Neuronal stem cell (in vitro differentiated cells): ENCODE measurements at regions not wholly inside any gene's neighbourhood (a gene's known extent, or its start where the extent isn't known, plus 50 kb on each side); places are given as distances from the start of the nearest gene placed in this dataset.

Source experiments
- DNase-seq: peaks from one replicate; pipeline ENCODE4 v3.0.0-alpha.2; 2013; ENCODE audit warnings: low spot score
- H2AFZ ChIP-seq: one replicate; pipeline ENCODE4 v1.6.1; 2013; ENCODE audit warnings: mild to moderate bottlenecking, low read length, inconsistent platforms
- H2AK5ac ChIP-seq: 2 replicates; pipeline ENCODE4 v1.6.1; 2013; ENCODE audit warnings: low read depth, mild to moderate bottlenecking, inconsistent platforms, low read length, moderate library complexity, mixed read lengths
- H2BK120ac ChIP-seq: 2 replicates; pipeline ENCODE4 v1.6.1; 2013; ENCODE audit warnings: low read depth, mild to moderate bottlenecking, inconsistent platforms, low read length, moderate library complexity, mixed read lengths
- H2BK12ac ChIP-seq: one replicate; pipeline ENCODE4 v1.6.1; 2013; ENCODE audit warnings: low read length, inconsistent platforms
- H2BK15ac ChIP-seq: 2 replicates; pipeline ENCODE4 v1.6.1; 2013; ENCODE audit warnings: mild to moderate bottlenecking, low read length, inconsistent platforms, mixed read lengths
- H2BK5ac ChIP-seq: one replicate; pipeline ENCODE4 v1.6.1; 2013; ENCODE audit warnings: inconsistent platforms, mild to moderate bottlenecking, low read length, moderate library complexity
- H3K14ac ChIP-seq: one replicate; pipeline ENCODE4 v1.6.1; 2013; ENCODE audit warnings: low read length, inconsistent platforms
- H3K18ac ChIP-seq: 2 replicates; pipeline ENCODE4 v1.6.1; 2013; ENCODE audit warnings: low read length, inconsistent platforms
- H3K23ac ChIP-seq: 2 replicates; pipeline ENCODE4 v1.6.1; 2013; ENCODE audit warnings: low read depth, mild to moderate bottlenecking, mixed read lengths, low read length, inconsistent platforms; ENCODE audit not compliant: poor library complexity
- H3K27ac ChIP-seq: replicated peaks from 3 replicates; pipeline ENCODE4 v1.5.1; 2013; ENCODE audit warnings: low read length, inconsistent platforms
- H3K27me3 ChIP-seq, 3 experiments: 2 replicates each; pipeline ENCODE4 v1.6.1; 2013; ENCODE audit warnings: low read length in 3 of 3, mild to moderate bottlenecking in 2 of 3, inconsistent platforms in 1 of 3, low read depth in 1 of 3, mixed read lengths in 1 of 3, moderate library complexity in 1 of 3; ENCODE audit not compliant: control insufficient read depth in 3 of 3, insufficient read depth in 3 of 3
- H3K36me3 ChIP-seq, 2 donors: replicated peaks in 1 of 2; 2 replicates each; pipeline ENCODE4 v1.6.1; 2013; ENCODE audit warnings: low read length in 2 of 2; ENCODE audit not compliant: control insufficient read depth in 2 of 2, insufficient read depth in 2 of 2
- H3K4ac ChIP-seq: 2 replicates; pipeline ENCODE4 v1.6.1; 2013; ENCODE audit warnings: inconsistent platforms, mild to moderate bottlenecking, low read length, moderate library complexity
- H3K4me1 ChIP-seq, 2 donors: 1 replicate in 1 of 2; 2 replicates in 1 of 2; pipeline ENCODE4 v1.6.1; 2013; ENCODE audit warnings: low read length in 2 of 2, low read depth in 1 of 2; ENCODE audit not compliant: control insufficient read depth in 2 of 2, insufficient read depth in 1 of 2
- H3K4me2 ChIP-seq: one replicate; pipeline ENCODE4 v1.6.1; 2013; ENCODE audit warnings: mild to moderate bottlenecking, low read length, inconsistent platforms; ENCODE audit not compliant: insufficient read depth, poor library complexity, severe bottlenecking
- H3K4me3 ChIP-seq, 2 donors: 2 replicates each; pipeline ENCODE4 v1.5.1; 2013; ENCODE audit warnings: low read length in 2 of 2, mild to moderate bottlenecking in 2 of 2, inconsistent platforms in 1 of 2, moderate library complexity in 1 of 2
- H3K79me1 ChIP-seq: one replicate; pipeline ENCODE4 v1.6.1; 2013; ENCODE audit warnings: low read depth, mild to moderate bottlenecking, inconsistent platforms, low read length, moderate library complexity
- H3K9ac ChIP-seq: one replicate; pipeline ENCODE4 v1.6.1; 2013; ENCODE audit warnings: mild to moderate bottlenecking, low read depth, low read length, inconsistent platforms; ENCODE audit not compliant: poor library complexity
- H3K9me3 ChIP-seq, 2 donors: replicated peaks in 1 of 2; 2 replicates each; pipeline versions ENCODE3 to v1.6.1; 2013; ENCODE audit warnings: low read length in 2 of 2, mild to moderate bottlenecking in 2 of 2, inconsistent platforms in 1 of 2, low read depth in 1 of 2, mixed read lengths in 1 of 2, moderate library complexity in 1 of 2; ENCODE audit not compliant: control insufficient read depth in 2 of 2, insufficient read depth in 1 of 2
- H4K8ac ChIP-seq: one replicate; pipeline ENCODE4 v1.6.1; 2013; ENCODE audit warnings: low read depth, mild to moderate bottlenecking, inconsistent platforms, low read length, moderate library complexity
- H4K91ac ChIP-seq: one replicate; pipeline ENCODE4 v1.6.1; 2013; ENCODE audit warnings: low read length, low read depth, mild to moderate bottlenecking, inconsistent platforms; ENCODE audit not compliant: poor library complexity
- WGBS, 2 donors: extraction: QIAGEN DNeasy Blood & Tissue Kit; methylation state at CpG; one replicate each; pipeline ENCODE4 v1.1.7; 2013; ENCODE audit warnings: missing lambda C conversion rate in 2 of 2, mixed read lengths in 1 of 2; ENCODE audit not compliant: insufficient read length in 2 of 2, insufficient replicate concordance in 1 of 2; ENCODE audit errors: extremely low coverage in 2 of 2; 5-methylcytosine and 5-hydroxymethylcytosine counted together

DNA sequence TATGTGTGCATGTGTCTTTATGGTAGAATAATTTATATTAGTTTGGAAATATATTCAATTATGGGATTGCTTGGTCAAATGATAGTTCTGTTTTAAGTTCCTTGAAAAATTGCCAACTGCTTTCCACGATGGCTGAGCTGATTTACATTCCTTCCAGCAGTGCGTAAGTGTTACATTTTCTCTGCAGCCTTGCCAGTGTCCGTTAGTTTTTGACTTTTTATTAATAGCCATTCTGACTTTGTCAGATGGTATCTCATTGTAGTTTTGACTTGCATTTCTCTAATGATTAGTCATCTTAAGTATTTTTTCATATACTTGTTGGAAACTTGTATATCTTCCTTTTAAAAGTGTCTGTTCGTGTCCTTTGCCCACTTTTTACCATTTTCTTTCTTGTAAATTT lies 434.2 kb upstream of the POT1 start:
- WGBS, 2 donors: no CpG with 5 or more reads among the region's 4 CpGs
- no peak overlapping the region for H2AFZ ChIP-seq
- H3K4ac ChIP-seq: no peak overlapping the region
- H2BK120ac ChIP-seq: no peak overlapping the region
- no peak overlapping the region for H2BK15ac ChIP-seq
- no peak overlapping the region for H3K27ac ChIP-seq
- no peaks in the 10 kb centered on the region for H3K9me3 ChIP-seq
- H3K4me2 ChIP-seq: no peak overlapping the region
- no peaks in the 10 kb centered on the region for H3K79me1 ChIP-seq
- no peak overlapping the region for H4K8ac ChIP-seq
- H3K9ac ChIP-seq: no peak overlapping the region
- DNase-seq: no peak
- H3K4me1 ChIP-seq: no peaks in the 10 kb centered on the region
- H2BK5ac ChIP-seq: no peak overlapping the region
- H2AK5ac ChIP-seq: no peak overlapping the region
- no peak overlapping the region for H3K23ac ChIP-seq
- no peaks in the 10 kb centered on the region for H3K36me3 ChIP-seq
- no peak overlapping the region for H4K91ac ChIP-seq
- H2BK12ac ChIP-seq: no peak overlapping the region
- H3K14ac ChIP-seq: no peak overlapping the region
- no peak overlapping the region for H3K4me3 ChIP-seq
- H3K27me3 ChIP-seq: no peaks in the 10 kb centered on the region
- no peak overlapping the region for H3K18ac ChIP-seq

GRCh38 chr7:125358551-125359167 lies 429.0 kb upstream of the POT1 start:
- Histone ChIP-seq H3K27ac (no peak overlapping the region), H3K36me3 (no peaks in the 10 kb centered on the region), H3K79me1 (no peaks in the 10 kb centered on the region), H3K4me2 (no peak overlapping the region), H3K14ac (no peak overlapping the region), H3K18ac (no peak overlapping the region), H2BK5ac (no peak overlapping the region), H2AFZ (no peak overlapping the region), H3K23ac (no peak overlapping the region), H3K4me1 (no peaks in the 10 kb centered on the region), H2BK15ac (no peak overlapping the region), H4K91ac (no peak overlapping the region), H3K4me3 (no peak overlapping the region), H2AK5ac (no peak overlapping the region), H3K27me3 (no peaks in the 10 kb centered on the region), H4K8ac (no peak overlapping the region), H2BK120ac (no peak overlapping the region), H3K4ac (no peak overlapping the region), H2BK12ac (no peak overlapping the region), H3K9ac (no peak overlapping the region), H3K9me3 (no peaks in the 10 kb centered on the region)
- DNase-seq: no peak
- no CpG with 5 or more reads among the region's 3 CpGs for WGBS, 2 donors

- Histone ChIP-seq H2AK5ac (no peak overlapping the region), H2BK120ac (no peak overlapping the region), H3K14ac (no peak overlapping the region), H3K18ac (no peak overlapping the region), H2AFZ (no peak overlapping the region), H3K23ac (no peak overlapping the region), H2BK12ac (no peak overlapping the region), H4K91ac (no peak overlapping the region), H3K27ac (no peak overlapping the region), H2BK15ac (no peak overlapping the region), H3K4me1 (no peaks in the 10 kb centered on the region), H3K36me3 (no peaks in the 10 kb centered on the region), H3K79me1 (no peaks in the 10 kb centered on the region), H2BK5ac (no peak overlapping the region), H3K27me3 (no peaks in the 10 kb centered on the region), H3K9me3 (no peaks in the 10 kb centered on the region), H3K4ac (no peak overlapping the region), H3K4me2 (no peak overlapping the region), H3K9ac (no peak overlapping the region), H3K4me3 (no peak overlapping the region), H4K8ac (no peak overlapping the region)
- no peak for DNase-seq
- no CpG with 5 or more reads among the region's 1 CpG for WGBS, 2 donors
These were observed 428.2 kb upstream of the POT1 start for GRCh38 chr7:125357676-125358455.

- H3K4me3 ChIP-seq: no peak overlapping the region
- H3K4me1 ChIP-seq: no peaks in the 10 kb centered on the region
- no peaks in the 10 kb centered on the region for H3K36me3 ChIP-seq
- no peaks in the 10 kb centered on the region for H3K79me1 ChIP-seq
- no peaks in the 10 kb centered on the region for H3K27me3 ChIP-seq
- no peak overlapping the region for H3K27ac ChIP-seq
- no CpG with 5 or more reads among the region's 6 CpGs for whole genome bisulfite sequencing, 2 donors
- no peak overlapping the region for H4K91ac ChIP-seq
- no peak overlapping the region for H2AFZ ChIP-seq
- H3K14ac ChIP-seq: no peak overlapping the region
- H2BK120ac ChIP-seq: no peak overlapping the region
- H2BK5ac ChIP-seq: no peak overlapping the region
- H2BK12ac ChIP-seq: no peak overlapping the region
- H4K8ac ChIP-seq: no peak overlapping the region
- DNase-seq: no peak
- no peak overlapping the region for H2AK5ac ChIP-seq
- no peaks in the 10 kb centered on the region for H3K9me3 ChIP-seq
- no peak overlapping the region for H3K9ac ChIP-seq
- H3K4ac ChIP-seq: no peak overlapping the region
- H3K23ac ChIP-seq: no peak overlapping the region
- no peak overlapping the region for H2BK15ac ChIP-seq
- no peak overlapping the region for H3K4me2 ChIP-seq
- H3K18ac ChIP-seq: no peak overlapping the region
These were observed 426.3 kb upstream of the POT1 start for GRCh38 chr7:125355899-125356298.
